Loucy (cell line): ENCODE measurements at regions not wholly inside any gene's neighbourhood (a gene's known extent, or its start where the extent isn't known, plus 50 kb on each side); places are given as distances from the start of the nearest gene placed in this dataset.

Experiments
- EZH2phosphoT487 ChIP-seq: fragments of 200-600 bp; IDR thresholded peaks from 2 replicates; pipeline ENCODE4 v1.6.1; 2018; ENCODE audit warnings: antibody characterized with exemption, mild to moderate bottlenecking, moderate library complexity, borderline replicate concordance
- TF ChIP-seq, protein P1 (sequence below): fragments of 200-600 bp; sonication (generic); conservative IDR thresholded peaks from 2 replicates; pipeline ENCODE4 v1.5.1; 2014; ENCODE audit warnings: mild to moderate bottlenecking, antibody characterized with exemption, low read length

DNA sequence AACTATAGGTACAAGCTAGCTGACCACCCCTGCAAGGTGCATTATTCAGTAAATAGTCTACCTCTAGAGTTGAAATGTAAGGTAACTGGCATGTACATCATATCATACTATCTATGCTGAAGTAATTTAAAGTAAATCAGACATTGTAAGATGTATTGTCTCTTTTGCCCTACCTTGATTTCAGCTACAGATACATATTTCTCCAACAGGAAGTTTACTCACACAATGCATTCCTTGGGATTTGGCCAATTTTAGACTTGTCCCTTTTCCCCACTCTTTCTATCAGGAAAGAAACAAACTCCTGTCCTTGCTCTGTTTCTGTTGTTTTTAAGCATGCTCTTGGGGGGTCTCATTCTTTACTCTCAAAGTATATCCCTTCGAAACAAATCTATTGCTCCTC is 58.5 kb upstream of the TSLP start:
- no peak for TF ChIP-seq EZH2phosphoT487
- TF ChIP-seq, protein P1, sequence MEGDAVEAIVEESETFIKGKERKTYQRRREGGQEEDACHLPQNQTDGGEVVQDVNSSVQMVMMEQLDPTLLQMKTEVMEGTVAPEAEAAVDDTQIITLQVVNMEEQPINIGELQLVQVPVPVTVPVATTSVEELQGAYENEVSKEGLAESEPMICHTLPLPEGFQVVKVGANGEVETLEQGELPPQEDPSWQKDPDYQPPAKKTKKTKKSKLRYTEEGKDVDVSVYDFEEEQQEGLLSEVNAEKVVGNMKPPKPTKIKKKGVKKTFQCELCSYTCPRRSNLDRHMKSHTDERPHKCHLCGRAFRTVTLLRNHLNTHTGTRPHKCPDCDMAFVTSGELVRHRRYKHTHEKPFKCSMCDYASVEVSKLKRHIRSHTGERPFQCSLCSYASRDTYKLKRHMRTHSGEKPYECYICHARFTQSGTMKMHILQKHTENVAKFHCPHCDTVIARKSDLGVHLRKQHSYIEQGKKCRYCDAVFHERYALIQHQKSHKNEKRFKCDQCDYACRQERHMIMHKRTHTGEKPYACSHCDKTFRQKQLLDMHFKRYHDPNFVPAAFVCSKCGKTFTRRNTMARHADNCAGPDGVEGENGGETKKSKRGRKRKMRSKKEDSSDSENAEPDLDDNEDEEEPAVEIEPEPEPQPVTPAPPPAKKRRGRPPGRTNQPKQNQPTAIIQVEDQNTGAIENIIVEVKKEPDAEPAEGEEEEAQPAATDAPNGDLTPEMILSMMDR: no peak
